ENCODE measurements at regions not wholly inside any gene's neighbourhood (a gene's known extent, or its start where the extent isn't known, plus 50 kb on each side); places are given as distances from the start of the nearest gene placed in this dataset.

GRCh38 chr4:30460818-30461217 is 259.4 kb upstream of the PCDH7 start:
- TF ChIP-seq POLR2A (IDR thresholded peaks at IDR 0.05; ENCODE audit: low read length) (no peak), GATA1 (IDR thresholded peaks at IDR 0.05; ENCODE audit: low read depth, low read length) (no peak)
